ENCODE measurements at regions not wholly inside any gene's neighbourhood (a gene's known extent, or its start where the extent isn't known, plus 50 kb on each side); places are given as distances from the start of the nearest gene placed in this dataset.

- Histone ChIP-seq H3K4me1 (ENCODE audit: control insufficient read depth, extremely low read depth, insufficient read depth, low read length) (peaks cover 10% of the 10 kb centered on the region), H3K4me2 (ENCODE audit: control insufficient read depth, extremely low read depth, insufficient read depth, low read depth, low read length) (no peak overlapping the region), H3K79me2 (ENCODE audit: control insufficient read depth, insufficient read depth, low read length) (no peaks in the 10 kb centered on the region), H2AFZ (ENCODE audit: control insufficient read depth, low read length) (no peak overlapping the region), H3K9ac (ENCODE audit: control insufficient read depth, extremely low read depth, insufficient read depth, low read length) (no peak overlapping the region), H3K9me3 (ENCODE audit: control insufficient read depth, low read depth, low read length) (no peaks in the 10 kb centered on the region), H4K20me1 (ENCODE audit: control insufficient read depth, extremely low read depth, insufficient read depth, low read length) (no peaks in the 10 kb centered on the region), H3K4me3 (ENCODE audit: control insufficient read depth in 2 of 3, extremely low read depth in 1 of 3, insufficient read depth in 2 of 3, low read depth in 1 of 3, low read length in 3 of 3) (no peak overlapping the region), H3K36me3 (ENCODE audit: control insufficient read depth in 2 of 2, extremely low read depth in 1 of 2, insufficient read depth in 2 of 2, low read length in 2 of 2) (no peaks in the 10 kb centered on the region), H3K27ac (ENCODE audit: control insufficient read depth, insufficient read depth, low read length) (no peak overlapping the region), H3K9me1 (ENCODE audit: control insufficient read depth, extremely low read depth, insufficient read depth, low read length) (no peaks in the 10 kb centered on the region), H3K27me3 (ENCODE audit: control insufficient read depth, extremely low read depth, insufficient read depth, low read length) (no peaks in the 10 kb centered on the region)
- no peak for FAIRE-seq
- DNase-seq (ENCODE audit: low read depth, low spot score) = no peak
- dilution Hi-C loops (cut with MboI; ENCODE audit: extremely low pct_ligation_motif_present, low sequenced_read_pairs) = no loop called here
- TF ChIP-seq CTCF (optimal IDR thresholded peaks at IDR 0.05 in 1 of 3, IDR thresholded peaks at IDR 0.05 in 1 of 3, conservative IDR thresholded peaks at IDR 0.05 in 1 of 3; ENCODE audit: extremely low read depth in 1 of 3, insufficient read depth in 2 of 3, low read length in 3 of 3) = no peak
- no peak for TF ChIP-seq EZH2 (IDR thresholded peaks at IDR 0.05; ENCODE audit: low read length)
Observed at GRCh38 chr2:42114091-42114490, 55.1 kb upstream of the EML4 start.

- H3K36me3 ChIP-seq (ENCODE audit: control insufficient read depth in 2 of 2, extremely low read depth in 1 of 2, insufficient read depth in 2 of 2, low read length in 2 of 2) = no peaks in the 10 kb centered on the region
- no peaks in the 10 kb centered on the region for H3K27me3 ChIP-seq (ENCODE audit: control insufficient read depth, extremely low read depth, insufficient read depth, low read length)
- H3K4me2 ChIP-seq (ENCODE audit: control insufficient read depth, extremely low read depth, insufficient read depth, low read depth, low read length) = no peak overlapping the region
- no peak overlapping the region for H2AFZ ChIP-seq (ENCODE audit: control insufficient read depth, low read length)
- H3K9ac ChIP-seq (ENCODE audit: control insufficient read depth, extremely low read depth, insufficient read depth, low read length) = no peak overlapping the region
- FAIRE-seq (no peak), DNase-seq (ENCODE audit: low read depth, low spot score) (no peak)
- no peaks in the 10 kb centered on the region for H3K9me3 ChIP-seq (ENCODE audit: control insufficient read depth, low read depth, low read length)
- H3K4me3 ChIP-seq (ENCODE audit: control insufficient read depth in 2 of 3, extremely low read depth in 1 of 3, insufficient read depth in 2 of 3, low read depth in 1 of 3, low read length in 3 of 3) = no peak overlapping the region
- no peak overlapping the region for H3K27ac ChIP-seq (ENCODE audit: control insufficient read depth, insufficient read depth, low read length)
- no peaks in the 10 kb centered on the region for H3K9me1 ChIP-seq (ENCODE audit: control insufficient read depth, extremely low read depth, insufficient read depth, low read length)
- TF ChIP-seq CTCF (optimal IDR thresholded peaks at IDR 0.05 in 1 of 3, IDR thresholded peaks at IDR 0.05 in 1 of 3, conservative IDR thresholded peaks at IDR 0.05 in 1 of 3; ENCODE audit: extremely low read depth in 1 of 3, insufficient read depth in 2 of 3, low read length in 3 of 3) (no peak), EZH2 (IDR thresholded peaks at IDR 0.05; ENCODE audit: low read length) (no peak)
- H3K4me1 ChIP-seq (ENCODE audit: control insufficient read depth, extremely low read depth, insufficient read depth, low read length) = peaks cover 10% of the 10 kb centered on the region
- H3K79me2 ChIP-seq (ENCODE audit: control insufficient read depth, insufficient read depth, low read length) = no peaks in the 10 kb centered on the region
- dilution Hi-C loops (cut with MboI; ENCODE audit: extremely low pct_ligation_motif_present, low sequenced_read_pairs) = no loop called here
- no peaks in the 10 kb centered on the region for H4K20me1 ChIP-seq (ENCODE audit: control insufficient read depth, extremely low read depth, insufficient read depth, low read length)
Observed at GRCh38 chr2:42115588-42115987, 53.6 kb upstream of the EML4 start.
